SJCRH30 (cell line): ENCODE measurements at regions not wholly inside any gene's neighbourhood (a gene's known extent, or its start where the extent isn't known, plus 50 kb on each side); places are given as distances from the start of the nearest gene placed in this dataset.
"Not testable (repeated sequence)": the region's sequence is repeated elsewhere in the genome, so short reads cannot be mapped to it uniquely, and the experiment has no call there.

Experiments used
- DNase-seq, 2 experiments: peaks; one replicate each; pipeline ENCODE4 v3.0.0-alpha.2; 2015 to 2020
- H3K27ac ChIP-seq: fragments of 250-450 bp; sonication (Bioruptor Pico); 2 replicates; pipeline ENCODE4 v1.5.1; 2020; ENCODE audit warnings: mild to moderate bottlenecking, moderate library complexity
- H3K27me3 ChIP-seq: fragments of 250-450 bp; sonication (Bioruptor Pico); 2 replicates; pipeline ENCODE4 v1.5.1; 2020; ENCODE audit warnings: mild to moderate bottlenecking, moderate library complexity
- H3K36me3 ChIP-seq: fragments of 250-450 bp; sonication (Bioruptor Pico); 2 replicates; pipeline ENCODE4 v1.5.1; 2020; ENCODE audit warnings: mild to moderate bottlenecking, moderate library complexity
- H3K4me1 ChIP-seq: fragments of 250-450 bp; sonication (Bioruptor Pico); 2 replicates; pipeline ENCODE4 v1.5.1; 2020; ENCODE audit warnings: mild to moderate bottlenecking, moderate library complexity
- H3K4me3 ChIP-seq: fragments of 250-450 bp; sonication (Bioruptor Pico); 2 replicates; pipeline ENCODE4 v1.5.1; 2020; ENCODE audit warnings: mild to moderate bottlenecking, moderate library complexity
- H3K9me3 ChIP-seq: fragments of 250-450 bp; sonication (Bioruptor Pico); replicated peaks from 2 replicates; pipeline ENCODE4 v1.5.1; 2020; ENCODE audit warnings: mild to moderate bottlenecking, moderate library complexity

GRCh38 chr14:71539650-71540285, 392.5 kb upstream of the RGS6 start:
- no peak overlapping the region for H3K27ac ChIP-seq
- H3K27me3 ChIP-seq: no peaks in the 10 kb centered on the region
- H3K4me1 ChIP-seq: peaks cover 2% of the 10 kb centered on the region; the same call in 1 of the 2 replicates
- no peaks in the 10 kb centered on the region for H3K9me3 ChIP-seq
- H3K36me3 ChIP-seq: no peaks in the 10 kb centered on the region; the same call in 1 of the 2 replicates
- DNase-seq: no peak
- no peak overlapping the region for H3K4me3 ChIP-seq

GRCh38 chr14:71541271-71541670, 391.0 kb upstream of the RGS6 start:
- no peak for DNase-seq
- H3K4me3 ChIP-seq: no peak overlapping the region
- H3K36me3 ChIP-seq: no peaks in the 10 kb centered on the region; the same call in 1 of the 2 replicates
- H3K9me3 ChIP-seq: no peaks in the 10 kb centered on the region
- H3K4me1 ChIP-seq: peaks cover 2% of the 10 kb centered on the region; the same call in 1 of the 2 replicates
- no peak overlapping the region for H3K27ac ChIP-seq
- H3K27me3 ChIP-seq: no peaks in the 10 kb centered on the region

GRCh38 chr14:71541973-71542690, 390.1 kb upstream of the RGS6 start:
- no peak overlapping the region for H3K27ac ChIP-seq

GRCh38 chr14:71549421-71550050, 382.7 kb upstream of the RGS6 start:
- Histone ChIP-seq H3K27me3 (no peaks in the 10 kb centered on the region), H3K4me1 (peaks cover 18% of the 10 kb centered on the region), H3K27ac (no peak overlapping the region), H3K9me3 (no peaks in the 10 kb centered on the region), H3K4me3 (no peak overlapping the region), H3K36me3 (no peaks in the 10 kb centered on the region)
- no peak for DNase-seq

More at GRCh38 chr14:71541973-71542690, 390.1 kb upstream of the RGS6 start:
- Histone ChIP-seq H3K4me1 (no peaks in the 10 kb centered on the region), H3K27me3 (no peaks in the 10 kb centered on the region), H3K4me3 (no peak overlapping the region), H3K36me3 (no peaks in the 10 kb centered on the region; the same call in 1 of the 2 replicates), H3K9me3 (no peaks in the 10 kb centered on the region)
- DNase-seq: no peak

GRCh38 chr14:71550367-71550766, 381.9 kb upstream of the RGS6 start:
- no peak for DNase-seq
- H3K27me3 ChIP-seq: no peaks in the 10 kb centered on the region
- H3K9me3 ChIP-seq: no peaks in the 10 kb centered on the region
- no peak overlapping the region for H3K4me3 ChIP-seq
- peak overlapping the region; percentile 48 for H3K27ac ChIP-seq
- H3K4me1 ChIP-seq: peaks cover 18% of the 10 kb centered on the region
- no peaks in the 10 kb centered on the region for H3K36me3 ChIP-seq

- Histone ChIP-seq H3K4me1 (peaks cover 18% of the 10 kb centered on the region), H3K27me3 (no peaks in the 10 kb centered on the region), H3K36me3 (no peaks in the 10 kb centered on the region), H3K9me3 (no peaks in the 10 kb centered on the region), H3K4me3 (no peak overlapping the region), H3K27ac (peak overlapping the region; percentile 48)
- DNase-seq: peak; percentile 66 to 72
Observed at GRCh38 chr14:71551291-71551950, 380.8 kb upstream of the RGS6 start.

GRCh38 chr14:71552809-71553208, 379.4 kb upstream of the RGS6 start:
- H3K4me3 ChIP-seq: no peak overlapping the region
- H3K36me3 ChIP-seq: no peaks in the 10 kb centered on the region
- H3K27ac ChIP-seq: no peak overlapping the region
- H3K9me3 ChIP-seq: no peaks in the 10 kb centered on the region
- H3K4me1 ChIP-seq: peaks cover 18% of the 10 kb centered on the region
- no peak for DNase-seq
- H3K27me3 ChIP-seq: no peaks in the 10 kb centered on the region

- H3K9me3 ChIP-seq: no peaks in the 10 kb centered on the region
- no peak overlapping the region for H3K27ac ChIP-seq
- H3K27me3 ChIP-seq: no peaks in the 10 kb centered on the region
- no peak for DNase-seq
- no peak overlapping the region for H3K4me3 ChIP-seq
- no peaks in the 10 kb centered on the region for H3K36me3 ChIP-seq
- peaks cover 18% of the 10 kb centered on the region for H3K4me1 ChIP-seq
Observed at GRCh38 chr14:71553779-71554178, 378.4 kb upstream of the RGS6 start.

- H3K27me3 ChIP-seq: no peaks in the 10 kb centered on the region
- no peaks in the 10 kb centered on the region for H3K36me3 ChIP-seq
- peaks cover 18% of the 10 kb centered on the region for H3K4me1 ChIP-seq
- no peaks in the 10 kb centered on the region for H3K9me3 ChIP-seq
- H3K4me3 ChIP-seq: no peak overlapping the region
- no peak for DNase-seq
- no peak overlapping the region for H3K27ac ChIP-seq
Observed at GRCh38 chr14:71554323-71554722, 377.9 kb upstream of the RGS6 start.

- Histone ChIP-seq H3K9me3 (no peaks in the 10 kb centered on the region), H3K4me3 (no peak overlapping the region), H3K27me3 (no peaks in the 10 kb centered on the region), H3K4me1 (peaks cover 18% of the 10 kb centered on the region), H3K27ac (no peak overlapping the region), H3K36me3 (no peaks in the 10 kb centered on the region)
- no peak for DNase-seq
Observed at GRCh38 chr14:71554959-71555612, 377.1 kb upstream of the RGS6 start.

- Histone ChIP-seq H3K36me3 (no peaks in the 10 kb centered on the region), H3K4me1 (peaks cover 12% of the 10 kb centered on the region), H3K9me3 (no peaks in the 10 kb centered on the region), H3K27ac (no peak overlapping the region), H3K27me3 (no peaks in the 10 kb centered on the region), H3K4me3 (no peak overlapping the region)
- DNase-seq: no peak
Observed at GRCh38 chr14:71555654-71556559, 376.3 kb upstream of the RGS6 start.

GRCh38 chr14:71556730-71557129, 375.5 kb upstream of the RGS6 start:
- Histone ChIP-seq H3K36me3 (no peaks in the 10 kb centered on the region), H3K4me3 (no peak overlapping the region), H3K9me3 (no peaks in the 10 kb centered on the region), H3K27ac (no peak overlapping the region), H3K27me3 (no peaks in the 10 kb centered on the region), H3K4me1 (peaks cover 4% of the 10 kb centered on the region)
- DNase-seq: no peak

- no peak overlapping the region for H3K4me3 ChIP-seq
- H3K27ac ChIP-seq: no peak overlapping the region
- no peaks in the 10 kb centered on the region for H3K27me3 ChIP-seq
- H3K36me3 ChIP-seq: no peaks in the 10 kb centered on the region
- no peaks in the 10 kb centered on the region for H3K4me1 ChIP-seq
- no peak for DNase-seq
- H3K9me3 ChIP-seq: no peaks in the 10 kb centered on the region
Observed at GRCh38 chr14:71557351-71557750, 374.9 kb upstream of the RGS6 start.

- H3K4me3 ChIP-seq, H3K36me3 ChIP-seq, H3K27ac ChIP-seq, H3K4me1 ChIP-seq, DNase-seq, H3K27me3 ChIP-seq, H3K9me3 ChIP-seq: not testable (repeated sequence)
Observed at GRCh38 chr14:71558943-71559342, 373.3 kb upstream of the RGS6 start.
